ENCODE measurements at regions not wholly inside any gene's neighbourhood (a gene's known extent, or its start where the extent isn't known, plus 50 kb on each side); places are given as distances from the start of the nearest gene placed in this dataset.

DNA sequence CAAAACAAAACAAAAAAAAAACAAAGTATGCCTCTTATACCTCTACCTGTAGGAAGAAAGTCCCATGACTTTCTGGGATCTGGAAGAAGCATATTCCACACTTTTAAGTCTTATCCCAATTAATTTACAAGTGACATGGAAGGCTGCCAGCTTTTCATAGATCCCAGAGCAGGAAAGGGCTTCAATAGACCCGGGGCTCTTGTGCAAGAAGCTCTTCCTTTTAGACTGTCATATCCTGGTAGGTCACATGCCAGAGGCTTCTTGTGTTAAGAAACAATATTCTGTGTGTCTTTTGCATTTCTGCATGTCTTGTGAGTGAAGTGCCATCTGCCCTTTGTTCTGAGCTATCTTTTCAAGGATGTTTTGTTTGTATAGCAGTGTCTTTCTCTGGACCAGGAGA, 84.4 kb upstream of the PHOX2B start:
- no peak overlapping the region for H3K4me3 Mint-ChIP-seq
- H3K36me3 Mint-ChIP-seq, result no peaks in the 10 kb centered on the region
- no peak overlapping the region for H3K27ac Mint-ChIP-seq
- H3K9me3 Mint-ChIP-seq, result no peaks in the 10 kb centered on the region
- no peaks in the 10 kb centered on the region for H3K27me3 Mint-ChIP-seq
- no peak for ATAC-seq
- no peaks in the 10 kb centered on the region for H3K4me1 Mint-ChIP-seq

DNA sequence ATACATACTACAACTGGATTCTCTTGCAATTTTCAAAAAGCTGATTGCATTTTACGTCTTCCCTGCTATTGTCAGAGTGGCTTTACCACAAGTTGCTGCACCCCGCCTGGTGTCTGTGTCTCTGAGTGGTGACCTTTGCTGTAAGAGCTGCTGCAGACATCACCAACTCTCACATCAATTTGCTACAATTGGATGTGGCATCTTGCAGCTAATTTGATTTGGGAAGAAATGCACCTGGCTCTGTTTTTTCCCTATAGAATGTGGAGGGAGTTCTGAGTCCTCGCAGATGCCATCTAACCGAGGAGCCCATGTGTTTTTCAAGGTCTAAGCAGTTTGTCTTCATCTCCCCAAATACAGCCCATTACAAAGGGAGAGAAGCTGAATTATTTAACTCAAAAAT, 73.8 kb upstream of the PHOX2B start:
- no peak overlapping the region for H3K27ac Mint-ChIP-seq

DNA sequence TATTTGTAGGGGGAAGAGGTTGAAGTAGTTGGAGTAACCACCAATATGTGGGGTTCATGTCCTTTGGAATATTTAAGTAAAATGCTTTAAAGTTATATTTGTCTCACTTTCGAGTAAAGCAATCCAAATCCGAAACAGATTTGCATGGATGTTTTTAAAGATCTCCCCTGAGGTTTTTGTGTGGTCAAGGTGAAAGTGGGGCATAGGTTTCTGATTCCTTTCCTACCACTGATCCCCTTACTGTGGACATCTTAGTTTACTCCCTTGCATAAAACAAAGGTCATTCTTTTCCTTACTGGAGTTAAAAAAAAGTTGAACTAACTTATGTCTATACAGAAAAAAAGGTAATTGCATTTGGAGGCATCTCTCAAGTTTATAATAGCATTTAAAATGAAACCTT, 71.9 kb upstream of the PHOX2B start:
- Mint-ChIP-seq H3K36me3 (no peaks in the 10 kb centered on the region), H3K4me3 (no peak overlapping the region), H3K4me1 (no peaks in the 10 kb centered on the region), H3K27me3 (peaks cover 13% of the 10 kb centered on the region), H3K27ac (no peak overlapping the region), H3K9me3 (no peaks in the 10 kb centered on the region)
- no peak for ATAC-seq

More for the DNA sequence above, 73.8 kb upstream of the PHOX2B start:
- no peak overlapping the region for H3K4me3 Mint-ChIP-seq
- no peak for ATAC-seq
- no peaks in the 10 kb centered on the region for H3K4me1 Mint-ChIP-seq
- H3K36me3 Mint-ChIP-seq, result no peaks in the 10 kb centered on the region
- H3K9me3 Mint-ChIP-seq, result peaks cover 4% of the 10 kb centered on the region
- peaks cover 24% of the 10 kb centered on the region for H3K27me3 Mint-ChIP-seq

DNA sequence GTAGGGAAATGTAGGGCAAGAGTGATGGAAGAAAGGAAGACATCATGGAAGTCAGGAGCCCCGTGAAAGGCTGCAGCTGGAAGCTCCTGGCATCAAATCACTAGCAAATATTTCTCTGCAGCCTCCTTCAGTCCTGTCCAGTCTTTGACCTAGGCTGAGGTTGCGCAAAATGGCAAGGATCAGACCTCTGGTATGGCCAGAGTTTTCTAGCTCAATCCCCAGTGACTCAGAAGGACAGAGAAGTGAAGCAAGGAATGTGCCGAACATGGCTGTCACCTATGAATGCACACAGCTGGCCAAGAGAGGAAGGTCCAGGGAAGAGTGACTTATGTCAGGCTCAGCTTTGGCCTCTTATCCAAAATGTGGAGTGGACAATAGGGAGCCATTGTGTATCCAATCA, 71.1 kb upstream of the PHOX2B start:
- Mint-ChIP-seq H3K4me3 (no peak overlapping the region), H3K9me3 (no peaks in the 10 kb centered on the region), H3K4me1 (no peaks in the 10 kb centered on the region), H3K27ac (no peak overlapping the region), H3K36me3 (no peaks in the 10 kb centered on the region), H3K27me3 (peaks cover 13% of the 10 kb centered on the region)
- no peak for ATAC-seq

DNA sequence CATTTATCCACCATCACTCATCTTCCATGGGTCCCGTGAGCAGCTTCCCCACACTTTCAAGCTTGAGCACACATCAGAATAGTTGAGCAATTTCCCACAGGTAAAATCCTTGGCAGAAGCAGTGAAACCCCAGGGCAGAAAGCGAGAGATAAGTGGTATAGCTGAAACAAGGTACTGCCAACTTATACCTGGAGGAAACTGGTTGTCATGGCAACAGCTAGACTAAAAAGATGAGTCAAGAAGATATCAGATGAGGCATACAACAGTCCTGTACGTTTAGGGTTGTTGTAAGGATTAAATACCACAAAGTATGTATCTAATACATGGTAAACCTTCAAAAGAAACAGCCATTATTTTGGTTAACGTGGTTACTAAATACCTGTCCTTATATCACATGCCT, 66.9 kb upstream of the PHOX2B start:
- Mint-ChIP-seq H3K9me3 (peaks cover 8% of the 10 kb centered on the region), H3K36me3 (no peaks in the 10 kb centered on the region), H3K4me1 (no peaks in the 10 kb centered on the region), H3K27ac (no peak overlapping the region), H3K4me3 (no peak overlapping the region), H3K27me3 (peaks cover 5% of the 10 kb centered on the region)
- ATAC-seq, result no peak

DNA sequence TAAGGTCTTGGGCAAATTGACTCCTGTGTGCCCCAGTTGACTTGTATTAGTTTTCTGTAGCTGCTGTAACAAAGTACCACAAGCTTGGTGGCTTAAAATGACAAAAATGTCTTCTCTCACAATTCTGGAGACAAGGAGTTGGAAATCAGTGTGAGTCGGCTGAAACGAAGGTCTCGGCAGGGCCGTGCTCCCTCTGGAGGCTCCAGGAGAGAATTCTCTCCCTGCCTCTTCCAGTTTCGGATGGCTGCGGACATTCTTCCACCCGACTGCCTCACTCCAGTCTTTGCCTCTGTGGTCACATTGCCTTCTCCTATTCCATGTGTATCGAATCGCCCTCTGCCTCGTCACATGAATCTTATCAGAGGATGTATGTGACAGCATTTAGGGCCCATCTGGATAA, 66.0 kb upstream of the PHOX2B start:
- Mint-ChIP-seq H3K36me3 (no peaks in the 10 kb centered on the region), H3K9me3 (peaks cover 8% of the 10 kb centered on the region), H3K27me3 (peaks cover 5% of the 10 kb centered on the region), H3K4me1 (no peaks in the 10 kb centered on the region), H3K4me3 (no peak overlapping the region), H3K27ac (no peak overlapping the region)
- no peak for ATAC-seq

DNA sequence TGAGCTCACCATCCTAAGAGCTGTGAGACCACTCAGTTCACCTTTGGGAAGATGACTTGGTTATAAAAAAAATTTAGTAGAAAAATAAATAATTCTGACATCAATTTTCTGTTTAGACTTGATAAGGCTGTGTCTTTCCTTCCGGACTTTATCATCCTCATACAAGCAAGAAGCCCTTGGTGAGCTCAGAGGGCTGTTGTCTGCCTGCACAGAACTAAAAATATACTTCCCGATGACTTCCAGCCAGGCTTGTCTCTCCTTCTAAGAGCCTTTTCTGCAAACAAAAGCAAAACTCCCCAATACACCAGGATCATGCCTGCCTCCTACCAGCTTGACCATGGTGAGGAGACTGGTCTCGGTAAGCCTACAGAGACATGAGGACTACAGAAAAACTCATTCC, 58.3 kb upstream of the PHOX2B start:
- H3K27me3 Mint-ChIP-seq, result peaks cover 20% of the 10 kb centered on the region
- H3K4me1 Mint-ChIP-seq, result no peaks in the 10 kb centered on the region
- H3K36me3 Mint-ChIP-seq, result no peaks in the 10 kb centered on the region
- H3K9me3 Mint-ChIP-seq, result peaks cover 5% of the 10 kb centered on the region
- H3K4me3 Mint-ChIP-seq, result no peak overlapping the region
- ATAC-seq, result no peak
- no peak overlapping the region for H3K27ac Mint-ChIP-seq

DNA sequence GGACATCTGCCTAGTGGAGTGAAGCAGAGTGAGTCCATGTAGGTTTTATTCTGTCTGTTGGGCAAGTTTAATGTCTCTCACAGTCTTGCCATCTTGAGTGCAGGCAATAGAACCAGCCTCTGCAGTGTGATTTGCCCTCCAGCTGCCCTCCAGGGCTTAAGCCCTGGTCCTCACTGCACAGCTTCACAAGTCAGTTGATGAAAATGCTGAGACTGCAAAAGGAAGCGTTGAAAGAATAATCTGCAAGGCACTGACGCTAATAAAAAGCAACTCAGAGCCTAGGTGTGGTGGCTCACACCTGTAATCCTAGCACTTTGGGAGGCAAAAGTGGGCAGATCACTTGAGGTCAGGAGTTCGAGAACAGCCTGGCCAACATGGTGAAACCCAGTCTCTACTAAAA, 54.1 kb upstream of the PHOX2B start:
- H3K4me1 Mint-ChIP-seq, result no peaks in the 10 kb centered on the region
- peaks cover 6% of the 10 kb centered on the region for H3K9me3 Mint-ChIP-seq
- no peak overlapping the region for H3K4me3 Mint-ChIP-seq
- no peak overlapping the region for H3K27ac Mint-ChIP-seq
- ATAC-seq, result no peak
- no peaks in the 10 kb centered on the region for H3K36me3 Mint-ChIP-seq
- peaks cover 12% of the 10 kb centered on the region for H3K27me3 Mint-ChIP-seq

DNA sequence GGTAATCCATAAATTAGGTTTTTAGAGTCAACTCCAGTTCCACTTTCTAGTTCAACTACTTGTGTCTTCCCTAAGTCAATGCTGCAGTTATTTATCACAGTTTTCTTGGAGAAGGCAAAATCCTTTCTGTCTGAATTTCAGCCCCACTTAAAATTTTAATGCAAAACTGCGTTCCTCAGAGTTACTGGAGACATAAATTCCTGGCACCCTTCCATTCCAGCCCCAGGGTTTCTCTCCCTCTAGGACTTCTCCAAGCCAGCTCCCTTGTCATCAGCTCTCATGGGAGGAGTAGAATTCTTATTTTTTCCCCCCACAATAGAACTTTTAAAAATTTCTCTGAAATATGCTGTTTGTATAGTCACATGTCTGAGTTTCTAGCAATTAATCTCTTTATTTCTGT, 50.6 kb upstream of the PHOX2B start:
- no peaks in the 10 kb centered on the region for H3K27me3 Mint-ChIP-seq
- H3K4me3 Mint-ChIP-seq, result no peak overlapping the region
- H3K36me3 Mint-ChIP-seq, result no peaks in the 10 kb centered on the region
- no peak overlapping the region for H3K27ac Mint-ChIP-seq
- no peaks in the 10 kb centered on the region for H3K4me1 Mint-ChIP-seq
- peaks cover 6% of the 10 kb centered on the region for H3K9me3 Mint-ChIP-seq
- no peak for ATAC-seq

Data from stimulated activated memory B cell treated with anti-CD40 and anti-IgM and Interleukin-4, amounts not matched to agents 10 μg/mL and 1 μg/mL and 100 μg/mL, for 72 hours (primary cell).